ENCODE measurements at regions not wholly inside any gene's neighbourhood (a gene's known extent, or its start where the extent isn't known, plus 50 kb on each side); places are given as distances from the start of the nearest gene placed in this dataset.
"Not testable (repeated sequence)": the region's sequence is repeated elsewhere in the genome, so short reads cannot be mapped to it uniquely, and the experiment has no call there.

- no peak for DNase-seq (ENCODE audit: low read depth in 2 of 2, low spot score in 1 of 2)
These were observed 89.7 kb upstream of the SLC45A1 start for GRCh38 chr1:8228253-8228652.

DNA sequence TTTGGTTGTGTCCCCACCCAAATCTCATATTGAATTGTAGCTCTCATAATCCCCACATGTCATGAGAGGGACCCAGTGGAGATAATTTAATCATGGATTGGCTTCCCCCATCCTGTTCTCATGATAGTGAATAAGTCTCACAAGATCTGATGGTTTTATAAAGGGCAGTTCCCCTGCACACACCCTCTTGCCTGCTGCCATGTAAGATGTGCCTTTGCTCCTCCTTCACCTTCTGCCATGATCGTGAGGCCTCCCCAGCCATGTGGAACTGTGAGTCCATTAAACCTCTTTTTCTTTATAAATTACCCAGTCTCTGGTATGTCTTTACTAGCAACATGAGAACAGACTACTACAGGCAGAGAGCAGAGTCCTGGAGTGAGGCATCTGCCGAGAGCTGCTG lies 90.2 kb upstream of the SLC45A1 start:
- DNase-seq (ENCODE audit: low read depth in 2 of 2, low spot score in 1 of 2): not testable (repeated sequence)

- DNase-seq (ENCODE audit: low read depth in 2 of 2, low spot score in 1 of 2): no peak
These were observed 91.2 kb upstream of the SLC45A1 start for GRCh38 chr1:8226747-8227146.

- DNase-seq (ENCODE audit: low read depth in 2 of 2, low spot score in 1 of 2): not testable (repeated sequence)
These were observed 91.9 kb upstream of the SLC45A1 start for GRCh38 chr1:8226024-8226423.

- DNase-seq (ENCODE audit: low read depth in 2 of 2, low spot score in 1 of 2): no peak
These were observed 94.4 kb upstream of the SLC45A1 start for GRCh38 chr1:8223526-8223925.

- DNase-seq (ENCODE audit: low read depth in 2 of 2, low spot score in 1 of 2): no peak
These were observed 95.1 kb upstream of the SLC45A1 start for GRCh38 chr1:8222789-8223188.

DNA sequence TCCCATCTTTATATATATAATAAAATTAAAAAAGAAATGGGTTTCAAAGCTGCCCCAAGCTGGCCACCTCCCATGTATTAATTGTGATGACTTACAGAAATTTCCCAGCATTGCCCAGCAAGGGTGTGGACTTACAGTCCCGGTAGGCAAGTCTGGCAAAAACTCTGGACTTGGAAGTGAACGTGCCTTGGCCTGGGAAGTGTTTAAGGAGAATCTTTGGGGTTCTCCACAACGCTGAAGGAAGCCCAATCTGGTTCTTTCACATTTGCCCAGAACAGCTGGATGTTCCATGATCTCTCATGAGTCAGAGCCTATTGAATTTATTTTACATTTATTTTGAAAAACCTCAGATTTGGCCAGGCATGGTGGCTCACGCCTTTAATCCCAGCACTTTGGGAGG lies 98.4 kb upstream of the SLC45A1 start:
- DNase-seq (ENCODE audit: low read depth in 2 of 2, low spot score in 1 of 2): no peak

DNA sequence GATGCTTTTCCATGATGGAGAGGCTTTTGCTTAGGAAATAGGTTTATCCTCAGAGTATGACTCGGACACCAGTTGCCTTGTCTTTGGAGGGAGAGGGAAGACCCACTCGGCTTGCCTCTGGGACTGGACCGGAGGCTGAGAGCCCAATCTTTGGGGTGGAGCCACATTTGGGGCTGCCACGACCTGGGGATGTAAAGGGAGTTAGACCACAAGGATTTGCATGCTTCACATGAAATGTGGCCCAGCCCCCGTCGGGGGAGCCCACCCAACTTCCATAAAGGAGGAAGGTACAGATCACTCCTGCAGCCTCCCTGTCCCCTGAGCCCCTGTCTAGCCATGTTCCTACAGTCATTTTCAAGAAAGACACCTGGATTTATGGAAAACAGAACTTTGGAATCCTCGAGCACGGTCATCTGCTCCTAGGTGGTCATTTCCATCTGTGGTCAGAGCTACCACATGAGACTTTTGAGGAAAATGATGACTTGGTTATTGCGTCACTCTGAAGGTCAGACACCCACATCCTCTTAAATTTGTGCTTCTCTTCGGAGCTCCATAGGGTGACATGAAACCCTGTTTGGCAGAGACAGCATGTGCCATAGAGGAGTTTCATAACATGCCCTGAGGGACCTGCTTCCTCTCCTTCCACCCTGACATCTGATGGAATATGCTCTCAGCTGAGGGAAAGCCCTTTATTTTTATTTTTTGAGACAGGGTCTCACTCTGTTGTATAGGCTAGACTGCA lies 99.4 kb upstream of the SLC45A1 start:
- DNase-seq (ENCODE audit: low read depth in 2 of 2, low spot score in 1 of 2): no peak

GRCh38 chr1:8217809-8218208 lies 100.1 kb upstream of the SLC45A1 start:
- DNase-seq (ENCODE audit: low read depth in 2 of 2, low spot score in 1 of 2): no peak

- DNase-seq (ENCODE audit: low read depth in 2 of 2, low spot score in 1 of 2): no peak
These were observed 100.8 kb upstream of the SLC45A1 start for GRCh38 chr1:8217011-8217711.

- DNase-seq (ENCODE audit: low read depth in 2 of 2, low spot score in 1 of 2): no peak
These were observed 101.9 kb upstream of the SLC45A1 start for GRCh38 chr1:8216005-8216404.

GRCh38 chr1:8214501-8215173 lies 103.3 kb upstream of the SLC45A1 start:
- no peak for DNase-seq (ENCODE audit: low read depth in 2 of 2, low spot score in 1 of 2)

DNA sequence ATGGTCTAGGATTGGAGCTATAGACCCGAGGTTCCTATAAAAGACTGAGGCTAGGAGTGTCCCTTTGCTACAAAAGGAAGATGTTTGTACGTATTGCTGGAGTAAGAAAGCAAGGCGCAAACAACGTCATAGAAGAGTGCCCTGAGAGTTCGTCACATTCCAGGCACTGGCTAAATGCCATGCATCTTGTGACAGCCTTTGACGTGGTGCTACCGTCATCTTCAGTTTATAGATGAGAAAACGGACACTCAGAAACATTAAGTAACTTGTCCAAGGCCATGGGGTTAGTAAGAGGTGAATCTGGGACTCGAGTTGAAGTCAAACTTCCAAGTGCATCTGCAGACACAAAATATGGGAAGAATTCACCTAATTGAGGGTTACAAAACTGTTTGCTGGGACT lies 104.2 kb upstream of the SLC45A1 start:
- DNase-seq (ENCODE audit: low read depth in 2 of 2, low spot score in 1 of 2): no peak

GRCh38 chr1:8213136-8213535 lies 104.8 kb upstream of the SLC45A1 start:
- DNase-seq (ENCODE audit: low read depth in 2 of 2, low spot score in 1 of 2): no peak

GRCh38 chr1:8212580-8213031 lies 105.3 kb upstream of the SLC45A1 start:
- no peak for DNase-seq (ENCODE audit: low read depth in 2 of 2, low spot score in 1 of 2)

DNA sequence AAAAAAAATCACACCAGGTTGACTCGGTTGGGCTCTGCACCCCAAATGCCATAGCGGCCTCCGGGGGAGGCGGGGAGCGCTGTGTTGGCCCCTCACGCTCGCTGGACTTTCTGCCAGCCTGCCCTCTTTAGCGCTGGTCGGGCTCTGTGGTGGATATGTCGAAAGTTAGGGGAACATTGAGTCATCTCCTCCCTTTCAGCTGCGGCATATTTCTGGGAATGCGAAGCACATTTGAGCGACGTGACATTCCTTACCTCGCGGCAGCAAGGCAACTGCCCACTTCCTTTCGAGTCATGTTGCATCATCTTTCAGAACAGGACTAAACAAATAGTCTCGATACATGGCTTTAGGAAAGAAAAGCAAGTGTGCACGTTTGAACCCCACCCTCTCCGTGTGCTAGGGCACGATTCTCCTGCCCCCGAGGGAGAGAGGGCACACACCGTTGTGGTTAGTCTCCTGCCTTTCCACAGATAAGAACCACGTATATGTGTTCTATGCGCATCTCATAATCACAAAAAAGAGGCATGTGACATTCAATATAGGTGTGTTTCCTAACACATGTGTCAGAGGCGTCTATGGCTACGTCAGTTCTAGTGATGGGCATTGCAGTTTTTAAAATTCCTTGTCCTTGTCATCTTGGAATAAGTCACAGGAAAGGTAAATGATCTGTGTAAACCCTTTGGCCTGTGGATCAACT lies 105.9 kb upstream of the SLC45A1 start:
- DNase-seq (ENCODE audit: low read depth in 2 of 2, low spot score in 1 of 2): no peak

DNA sequence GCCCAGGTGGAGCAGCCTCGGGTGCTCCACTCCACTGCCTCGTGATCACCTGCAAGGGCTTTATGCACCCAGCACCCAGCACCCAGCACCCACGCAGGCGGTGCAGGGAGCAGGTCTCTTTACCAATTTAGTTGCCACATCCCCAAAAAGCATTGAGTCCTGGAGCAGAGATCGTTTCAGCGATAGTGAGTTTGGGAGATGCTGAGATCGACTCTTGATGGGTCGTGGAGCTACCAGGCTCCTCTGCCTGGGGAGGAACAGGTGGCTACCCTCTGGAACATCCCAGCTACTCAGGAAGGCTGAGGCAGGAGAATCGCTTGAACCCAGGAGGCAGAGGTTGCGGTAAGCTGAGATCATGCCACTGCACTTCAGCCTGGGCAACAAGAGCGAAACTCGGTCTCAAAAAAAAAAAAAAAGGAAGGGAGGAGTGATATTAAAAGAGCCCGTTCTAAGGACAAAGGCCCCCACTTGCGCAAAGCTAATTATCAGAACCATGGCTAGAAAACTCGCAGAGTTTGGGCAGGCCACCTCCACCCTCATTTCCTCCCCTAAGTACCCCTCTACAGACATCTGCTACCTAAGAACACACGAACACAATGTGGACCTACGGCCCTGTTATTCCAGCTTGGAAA lies 106.5 kb upstream of the SLC45A1 start:
- no peak for DNase-seq (ENCODE audit: low read depth in 2 of 2, low spot score in 1 of 2)

GRCh38 chr1:8207202-8207601 lies 110.7 kb upstream of the SLC45A1 start:
- no peak for DNase-seq (ENCODE audit: low read depth in 2 of 2, low spot score in 1 of 2)

DNA sequence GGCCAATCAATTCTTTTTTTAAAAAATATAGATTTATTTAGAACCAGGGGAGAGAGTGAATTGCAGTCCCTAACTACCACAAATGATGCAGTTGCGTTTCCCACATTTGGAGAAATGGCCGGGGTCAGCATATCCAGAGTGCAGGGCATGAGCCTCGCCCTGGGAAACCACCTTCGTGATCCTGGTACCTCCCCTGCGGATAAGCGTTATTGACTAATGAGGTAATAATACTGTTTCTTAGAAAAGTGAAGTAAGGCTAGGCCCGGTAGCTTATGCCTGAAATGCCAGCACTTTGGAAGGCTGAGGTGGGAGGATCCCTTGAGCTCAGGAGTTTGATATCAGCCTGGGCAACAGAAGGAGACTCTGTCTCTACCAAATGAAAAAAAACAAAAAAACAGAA lies 111.5 kb upstream of the SLC45A1 start:
- no peak for DNase-seq (ENCODE audit: low read depth in 2 of 2, low spot score in 1 of 2)

- DNase-seq (ENCODE audit: low read depth in 2 of 2, low spot score in 1 of 2): no peak
These were observed 112.1 kb upstream of the SLC45A1 start for GRCh38 chr1:8205771-8206170.

DNA sequence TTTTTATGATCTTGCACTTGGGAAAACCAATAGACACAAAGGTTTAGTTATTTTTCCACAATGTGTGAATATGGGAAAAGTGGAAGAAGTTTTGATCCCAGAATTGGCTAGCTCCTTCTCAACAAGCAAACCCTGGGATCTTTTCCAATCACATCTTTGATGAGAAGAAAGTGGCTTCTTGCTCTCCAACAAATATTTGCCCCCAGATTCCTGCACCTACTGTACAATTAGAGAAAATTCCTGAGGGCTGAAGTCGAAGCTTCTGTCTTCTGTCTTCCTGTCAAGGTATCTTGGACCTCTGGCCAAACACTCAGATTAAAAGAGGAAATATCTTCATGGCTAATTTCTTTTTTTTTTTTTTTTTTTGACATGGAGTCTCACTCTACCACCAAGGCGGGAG lies 113.1 kb upstream of the SLC45A1 start:
- no peak for DNase-seq (ENCODE audit: low read depth in 2 of 2, low spot score in 1 of 2)

All from stimulated activated CD8-positive, alpha-beta memory T cell treated with anti-CD3 and anti-CD28 coated beads, Interleukin-4, amount 100 ng/mL, for 4 hours (primary cell).